HL-60 (cell line): ENCODE measurements at regions not wholly inside any gene's neighbourhood (a gene's known extent, or its start where the extent isn't known, plus 50 kb on each side); places are given as distances from the start of the nearest gene placed in this dataset.

ENCODE experiments used
- DNase-seq, 2 experiments: peaks; one replicate each; pipeline ENCODE4 v3.0.0-alpha.2; 2010 to 2020; ENCODE audit warnings: low read depth in 1 of 2, low spot score in 1 of 2
- H3K27ac ChIP-seq: fragments of 250-450 bp; sonication (Bioruptor Pico); replicated peaks from 2 replicates; pipeline ENCODE4 v1.5.1; 2020; ENCODE audit warnings: mild to moderate bottlenecking, moderate library complexity
- H3K27me3 ChIP-seq: fragments of 250-450 bp; sonication (Bioruptor Pico); 2 replicates; pipeline ENCODE4 v1.5.1; 2021; ENCODE audit warnings: mild to moderate bottlenecking, moderate library complexity; ENCODE audit not compliant: insufficient read depth, poor library complexity, severe bottlenecking
- H3K4me3 ChIP-seq: replicated peaks from 2 replicates; pipeline ENCODE4 v1.5.1; 2011; ENCODE audit warnings: mild to moderate bottlenecking, control low read depth, low read length; ENCODE audit not compliant: insufficient read depth
- CTCF ChIP-seq: IDR thresholded peaks from one replicate; pipeline ENCODE4 v1.5.1; 2011; ENCODE audit warnings: low read length, control low read depth, inconsistent platforms; ENCODE audit not compliant: insufficient read depth
- GABPA ChIP-seq: IDR thresholded peaks from 2 replicates; pipeline ENCODE4 v1.6.1; 2012; ENCODE audit warnings: low read depth
- POLR2AphosphoS5 ChIP-seq: IDR thresholded peaks from 2 replicates; pipeline ENCODE4 v1.6.1; 2012; ENCODE audit warnings: low read depth
- REST ChIP-seq: IDR thresholded peaks from 2 replicates; pipeline ENCODE4 v1.6.1; 2012; ENCODE audit warnings: low read depth; ENCODE audit not compliant: insufficient replicate concordance
- SPI1 ChIP-seq: IDR thresholded peaks from 2 replicates; pipeline ENCODE4 v1.6.1; 2012; ENCODE audit warnings: low read depth, mild to moderate bottlenecking, borderline replicate concordance

GRCh38 chr5:73367650-73368049, 80.9 kb downstream of the FOXD1 start:
- no peak for DNase-seq
- TF ChIP-seq SPI1 (no peak), POLR2AphosphoS5 (no peak), REST (no peak), CTCF (no peak)
- Histone ChIP-seq H3K4me3 (no peak overlapping the region), H3K27me3 (no peaks in the 10 kb centered on the region), H3K27ac (no peak overlapping the region)

- H3K27ac ChIP-seq: no peak overlapping the region
- TF ChIP-seq CTCF (no peak), SPI1 (no peak), POLR2AphosphoS5 (no peak), REST (no peak), GABPA (no peak)
- no peak for DNase-seq
Measured at GRCh38 chr5:73365990-73366667, 82.4 kb downstream of the FOXD1 start.

GRCh38 chr5:73365301-73365853, 83.2 kb downstream of the FOXD1 start:
- no peaks in the 10 kb centered on the region for H3K27me3 ChIP-seq
- TF ChIP-seq SPI1 (no peak), CTCF (no peak), REST (no peak), POLR2AphosphoS5 (no peak), GABPA (no peak)
- DNase-seq: no peak
- H3K4me3 ChIP-seq: no peak overlapping the region
- H3K27ac ChIP-seq: no peak overlapping the region

More at GRCh38 chr5:73365990-73366667, 82.4 kb downstream of the FOXD1 start:
- H3K27me3 ChIP-seq: no peaks in the 10 kb centered on the region
- no peak overlapping the region for H3K4me3 ChIP-seq
